ENCODE measurements at regions not wholly inside any gene's neighbourhood (a gene's known extent, or its start where the extent isn't known, plus 50 kb on each side); places are given as distances from the start of the nearest gene placed in this dataset.

- no peak for TF ChIP-seq CTCF (IDR thresholded peaks at IDR 0.05; ENCODE audit: low read depth, low read length, poor library complexity, severe bottlenecking)
- TF ChIP-seq EZH2phosphoT487 (IDR thresholded peaks at IDR 0.05; ENCODE audit: borderline replicate concordance, low read length): no peak
Measured at GRCh38 chrX:69324851-69325250, 159.6 kb upstream of the PJA1 start.

Data from DOHH2 (cell line).